HPDE6-E6E7 (cell line): ENCODE measurements at regions not wholly inside any gene's neighbourhood (a gene's known extent, or its start where the extent isn't known, plus 50 kb on each side); places are given as distances from the start of the nearest gene placed in this dataset.

Source experiments
- DNase-seq: peaks from one replicate; pipeline ENCODE4 v3.0.0; 2011; ENCODE audit warnings: missing footprints; ENCODE audit errors: extremely low spot score

GRCh38 chr13:80604098-80604497 is 263.2 kb upstream of the SPRY2 start:
- no peak for DNase-seq

GRCh38 chr13:80603351-80603750 is 262.4 kb upstream of the SPRY2 start:
- DNase-seq: no peak

GRCh38 chr13:80599765-80600164 is 258.8 kb upstream of the SPRY2 start:
- DNase-seq: no peak

- DNase-seq: no peak
Measured at GRCh38 chr13:80598189-80598588, 257.3 kb upstream of the SPRY2 start.

GRCh38 chr13:80591976-80592740 is 251.2 kb upstream of the SPRY2 start:
- no peak for DNase-seq

- DNase-seq: no peak
Measured at GRCh38 chr13:80590551-80590950, 249.6 kb upstream of the SPRY2 start.

GRCh38 chr13:80586356-80586755 is 245.4 kb upstream of the SPRY2 start:
- no peak for DNase-seq

GRCh38 chr13:80585531-80585930 is 244.6 kb upstream of the SPRY2 start:
- DNase-seq: no peak

- no peak for DNase-seq
Measured at GRCh38 chr13:80584785-80585184, 243.9 kb upstream of the SPRY2 start.

- DNase-seq: no peak
Measured at GRCh38 chr13:80584306-80584705, 243.4 kb upstream of the SPRY2 start.

- DNase-seq: no peak
Measured at GRCh38 chr13:80577926-80578670, 237.2 kb upstream of the SPRY2 start.

GRCh38 chr13:80577285-80577684 is 236.4 kb upstream of the SPRY2 start:
- DNase-seq: no peak

GRCh38 chr13:80574113-80574850 is 233.4 kb upstream of the SPRY2 start:
- DNase-seq: no peak

GRCh38 chr13:80572923-80573316 is 232.0 kb upstream of the SPRY2 start:
- DNase-seq: no peak

- DNase-seq: no peak
Measured at GRCh38 chr13:80572308-80572922, 231.5 kb upstream of the SPRY2 start.

GRCh38 chr13:80571346-80572307 is 230.7 kb upstream of the SPRY2 start:
- no peak for DNase-seq

- DNase-seq: no peak
Measured at GRCh38 chr13:80563439-80563838, 222.5 kb upstream of the SPRY2 start.

- DNase-seq: no peak
Measured at GRCh38 chr13:80562433-80563156, 221.7 kb upstream of the SPRY2 start.

GRCh38 chr13:80560609-80561008 is 219.7 kb upstream of the SPRY2 start:
- DNase-seq: no peak

- no peak for DNase-seq
Measured at GRCh38 chr13:80559944-80560343, 219.0 kb upstream of the SPRY2 start.
